ENCODE measurements at regions not wholly inside any gene's neighbourhood (a gene's known extent, or its start where the extent isn't known, plus 50 kb on each side); places are given as distances from the start of the nearest gene placed in this dataset.
"Not testable (repeated sequence)": the region's sequence is repeated elsewhere in the genome, so short reads cannot be mapped to it uniquely, and the experiment has no call there.

DNA sequence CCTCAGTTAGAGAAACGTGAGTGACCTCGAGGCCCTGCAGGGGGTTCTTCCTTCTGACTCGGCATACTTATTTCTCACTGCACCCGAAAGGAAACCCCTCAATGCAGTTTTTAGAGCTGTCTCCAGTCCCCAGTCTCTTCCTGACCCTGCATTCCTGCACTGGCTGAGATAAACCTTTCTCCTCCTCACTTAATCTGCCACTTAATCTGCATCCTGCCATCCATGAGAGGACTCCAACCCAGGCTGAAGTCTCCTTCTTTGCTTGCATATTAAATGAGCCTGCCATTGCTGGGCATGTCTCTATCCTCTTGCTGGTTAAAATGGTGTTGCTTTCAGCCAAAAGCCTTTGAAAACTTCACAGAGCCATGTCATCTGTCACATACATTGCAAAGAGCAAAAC, 125.6 kb upstream of the GATA6 start:
- no peak for DNase-seq (ENCODE audit: low spot score)

DNA sequence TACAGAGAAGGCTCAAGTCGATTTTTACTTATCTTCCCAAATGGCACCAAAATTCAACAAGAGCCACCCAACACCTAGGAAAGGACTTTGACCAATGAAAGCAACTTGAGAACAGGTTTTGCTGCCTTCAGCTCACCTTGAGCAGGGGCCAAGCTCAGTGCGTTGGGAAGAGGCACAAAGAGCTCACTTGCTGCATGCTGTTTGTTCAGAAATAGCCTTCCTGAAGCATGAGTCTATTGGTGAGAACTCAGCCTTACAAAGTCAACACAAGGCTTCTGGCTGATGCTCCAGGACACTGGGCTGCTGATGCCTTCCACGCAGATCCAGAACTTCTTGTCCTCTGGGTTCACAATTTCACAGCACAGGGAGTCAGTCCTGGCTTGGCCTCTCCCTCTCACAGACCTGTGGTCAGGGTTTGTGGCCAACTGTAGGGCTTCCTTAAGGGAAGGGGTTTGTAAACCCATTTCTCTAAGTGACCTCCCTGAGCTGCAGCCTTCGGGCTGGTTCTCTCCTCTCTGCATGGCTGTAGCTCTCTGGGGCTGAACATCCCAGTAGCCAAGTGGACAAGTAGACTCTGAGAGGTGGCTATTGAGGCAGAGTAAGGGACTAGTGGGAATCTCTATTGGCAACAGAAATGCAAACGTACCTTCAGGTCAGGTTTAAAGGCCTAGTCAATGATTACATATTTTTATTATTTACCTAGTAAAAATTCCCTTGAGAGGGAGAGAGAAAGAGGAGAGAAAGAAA, 124.7 kb upstream of the GATA6 start:
- DNase-seq (ENCODE audit: low spot score): no peak

DNA sequence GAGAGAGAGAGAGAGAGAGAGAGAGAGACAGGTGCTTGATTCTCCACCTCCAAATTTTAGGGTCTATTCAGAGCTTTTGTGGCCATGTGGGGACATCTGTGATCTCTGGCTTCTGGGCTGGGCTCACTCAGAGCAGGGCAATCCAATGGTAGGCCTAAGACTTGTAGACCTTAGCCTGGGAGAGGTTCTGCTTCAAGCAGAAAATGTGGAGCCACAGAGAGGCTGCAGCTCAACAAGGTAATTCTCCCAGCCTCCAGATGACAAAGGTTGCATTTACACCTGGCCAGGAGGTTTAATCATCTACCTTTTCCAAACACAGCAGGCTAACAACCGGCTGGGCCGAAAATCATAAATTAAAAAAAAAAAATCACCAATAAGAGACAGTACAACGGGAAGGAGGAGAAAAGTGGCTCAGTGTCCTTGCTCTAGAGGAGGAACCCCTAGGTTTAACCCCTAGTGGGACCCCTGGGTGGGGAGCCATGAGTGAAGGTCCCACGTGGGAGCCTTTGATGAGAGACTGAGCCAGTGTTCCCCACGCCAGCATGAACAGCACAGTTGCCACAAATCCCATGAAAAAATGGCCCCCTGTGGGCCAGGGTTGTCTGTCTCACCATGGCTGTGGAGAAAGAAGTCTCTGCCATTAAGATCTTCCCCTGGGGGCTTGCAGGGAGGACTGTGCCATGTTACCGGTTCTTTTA, 124.0 kb upstream of the GATA6 start:
- no peak for DNase-seq (ENCODE audit: low spot score)

DNA sequence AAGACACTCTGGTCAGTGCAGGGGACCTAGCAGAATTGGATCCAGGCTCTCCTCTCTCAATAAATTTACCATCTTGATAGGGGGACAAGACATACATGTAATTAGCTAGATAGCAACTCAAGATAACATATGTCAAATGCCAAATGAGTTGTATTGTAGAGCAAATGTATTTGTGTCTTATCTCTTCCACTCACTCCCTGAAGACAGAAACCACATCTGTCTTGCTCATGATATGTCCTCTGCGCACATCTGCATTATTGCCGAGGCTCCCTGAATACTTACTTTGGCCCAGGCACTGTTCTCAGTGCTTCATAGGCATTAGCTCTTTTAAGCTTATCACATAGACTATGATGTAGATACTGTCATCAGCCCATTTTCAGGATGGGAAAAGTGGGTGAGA, 122.9 kb upstream of the GATA6 start:
- DNase-seq (ENCODE audit: low spot score): no peak

DNA sequence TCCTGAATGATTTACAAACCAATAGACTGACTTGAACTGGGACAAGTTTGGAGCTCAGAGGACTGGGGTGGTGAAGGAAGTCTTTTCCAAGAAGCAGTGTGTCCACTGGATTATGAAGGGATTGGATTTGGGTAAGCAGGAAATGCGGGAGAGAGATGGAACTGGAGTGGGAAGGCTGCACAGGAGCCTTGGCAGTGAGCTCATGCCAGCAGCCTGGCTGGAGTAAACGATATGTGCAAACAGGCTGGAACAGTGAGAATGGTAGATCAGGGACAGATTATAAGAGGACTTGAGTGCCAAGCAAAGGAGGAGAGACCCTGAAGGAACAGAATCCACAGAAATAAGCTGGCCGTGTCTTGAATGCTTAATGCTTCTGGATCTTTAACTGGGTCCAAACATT, 121.9 kb upstream of the GATA6 start:
- DNase-seq (ENCODE audit: low spot score): no peak

GRCh38 chr18:22048221-22048620, 121.2 kb upstream of the GATA6 start:
- no peak for DNase-seq (ENCODE audit: low spot score)

DNA sequence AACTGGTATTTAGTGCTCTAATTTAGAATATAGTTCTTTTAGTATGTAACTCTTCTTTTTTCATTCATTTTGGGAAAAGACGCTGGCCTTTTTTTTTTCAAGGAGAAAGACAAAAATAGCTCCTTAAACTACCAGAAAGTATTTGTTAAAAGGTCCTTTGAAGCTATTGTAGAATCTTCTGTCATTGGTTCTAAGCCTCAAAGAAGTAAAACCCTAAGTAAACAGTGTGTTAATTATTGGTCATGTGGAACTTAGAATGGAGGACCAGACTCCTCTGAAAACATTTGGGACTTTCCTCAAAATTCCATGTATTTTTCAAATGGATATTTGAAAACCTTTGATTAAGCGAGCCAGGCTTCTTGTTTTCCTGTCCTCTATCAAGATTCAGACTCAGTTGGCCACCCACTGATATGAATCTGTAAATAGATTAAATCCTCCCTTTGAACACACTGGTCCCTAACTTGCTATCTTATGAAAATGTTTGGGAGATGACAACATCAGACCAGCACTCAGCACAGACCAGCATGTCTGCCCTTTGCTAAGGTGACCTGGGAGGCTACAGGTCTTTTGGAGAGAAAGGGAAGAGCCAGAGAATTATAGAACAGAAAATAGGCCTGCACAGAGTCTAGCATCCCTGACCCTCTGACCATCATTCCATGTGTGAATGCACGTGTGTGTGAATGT, 120.3 kb upstream of the GATA6 start:
- no peak for DNase-seq (ENCODE audit: low spot score)

- DNase-seq (ENCODE audit: low spot score): no peak
Observed at GRCh38 chr18:22052405-22053105, 116.8 kb upstream of the GATA6 start.

DNA sequence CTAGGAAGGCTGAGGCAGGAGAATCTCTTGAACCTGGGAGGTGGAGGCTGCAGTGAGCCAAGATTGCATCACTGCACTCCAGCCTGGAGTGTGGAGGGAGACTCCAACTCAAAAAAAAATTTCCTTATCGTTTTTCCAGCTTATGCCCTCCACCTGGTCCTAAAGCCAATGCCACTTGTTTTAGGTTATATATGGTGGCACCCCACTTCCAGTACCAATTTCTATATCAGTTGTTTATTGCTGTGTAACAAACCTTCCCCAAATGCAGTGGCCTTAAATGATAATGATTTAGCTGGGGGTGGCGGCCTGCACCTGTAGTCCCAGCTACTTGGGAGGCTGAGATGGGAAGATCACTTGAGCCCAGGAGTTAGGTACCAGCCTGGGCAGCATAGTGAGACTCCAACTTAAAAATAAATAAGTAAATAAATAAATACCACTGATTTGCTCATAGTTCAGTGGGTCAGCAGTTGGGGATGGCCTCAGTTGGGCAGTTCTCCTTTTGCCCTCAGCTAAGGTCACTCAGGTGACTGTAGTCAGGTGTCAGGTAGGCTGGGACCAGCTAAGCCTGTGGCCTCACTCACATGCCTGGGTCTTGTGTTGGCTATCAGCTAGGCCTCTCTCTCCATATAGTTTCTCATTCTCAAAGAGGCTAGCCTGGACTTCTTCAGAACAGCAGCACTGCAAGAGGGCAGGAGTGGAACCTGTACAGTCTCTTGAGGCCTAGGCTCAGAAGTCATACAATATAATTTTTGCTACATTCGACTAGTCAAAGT, 113.7 kb upstream of the GATA6 start:
- no peak for DNase-seq (ENCODE audit: low spot score)

DNA sequence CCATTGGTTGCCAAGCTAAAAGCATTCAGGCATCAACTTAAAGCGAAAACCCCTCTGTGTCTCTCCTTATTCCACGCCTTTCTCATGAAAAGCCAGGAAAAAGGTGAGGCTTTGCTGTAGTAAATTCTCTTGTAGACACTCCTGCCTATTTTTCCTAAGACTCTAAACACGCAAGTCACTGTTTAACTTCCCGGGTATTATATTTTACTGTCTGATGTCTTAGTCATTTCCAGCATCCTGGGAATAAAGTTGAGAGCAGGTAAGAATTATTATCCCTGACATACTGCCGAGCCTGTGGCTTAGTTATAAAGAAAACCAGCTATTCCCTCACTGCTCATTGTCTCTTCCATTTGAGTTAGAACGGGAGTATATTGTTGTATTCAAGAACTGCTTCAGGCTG, 112.4 kb upstream of the GATA6 start:
- no peak for DNase-seq (ENCODE audit: low spot score)

- no peak for DNase-seq (ENCODE audit: low spot score)
Observed at GRCh38 chr18:22057908-22058527, 111.4 kb upstream of the GATA6 start.

GRCh38 chr18:22060361-22060760, 109.0 kb upstream of the GATA6 start:
- DNase-seq (ENCODE audit: low spot score): no peak

- no peak for DNase-seq (ENCODE audit: low spot score)
Observed at GRCh38 chr18:22063102-22063501, 106.3 kb upstream of the GATA6 start.

DNA sequence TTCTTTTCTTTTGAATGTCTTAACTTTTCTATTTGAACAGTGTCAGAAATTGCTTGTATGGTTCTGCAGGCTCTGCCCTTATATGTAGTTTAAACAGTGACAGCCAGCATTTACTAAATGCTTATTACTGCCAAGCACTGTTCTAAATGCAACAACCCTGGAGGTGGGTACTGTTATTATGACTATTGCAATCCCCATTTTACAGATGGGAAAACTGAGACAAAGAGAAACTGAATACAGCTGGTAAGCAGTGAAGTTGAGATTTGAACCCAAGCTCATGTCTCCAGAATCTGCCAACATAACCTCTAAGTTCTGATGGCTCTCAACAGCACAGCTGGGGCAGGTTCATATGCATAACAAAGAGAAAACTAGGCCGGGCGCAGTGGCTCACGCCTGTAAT, 105.7 kb upstream of the GATA6 start:
- no peak for DNase-seq (ENCODE audit: low spot score)

DNA sequence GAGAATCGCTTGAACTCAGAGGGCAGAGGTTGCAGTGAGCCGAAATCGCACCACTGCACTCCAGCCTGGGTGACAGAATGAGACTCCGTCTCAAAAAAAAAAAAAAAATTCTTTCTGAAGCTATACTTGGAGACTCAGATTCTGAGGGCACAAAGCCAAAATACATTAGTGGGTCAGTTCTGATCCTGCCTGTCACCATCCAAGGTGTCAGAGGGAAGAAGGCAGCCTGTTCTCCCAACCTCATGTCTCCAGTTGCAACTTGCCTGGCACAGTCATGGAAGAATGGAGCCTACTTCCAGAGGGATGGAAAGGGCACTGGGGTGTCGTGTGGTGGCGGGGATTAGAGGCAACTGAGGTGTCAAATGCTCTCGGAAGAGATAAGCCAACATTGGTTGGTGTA, 104.8 kb upstream of the GATA6 start:
- no peak for DNase-seq (ENCODE audit: low spot score)

GRCh38 chr18:22065311-22065710, 104.1 kb upstream of the GATA6 start:
- no peak for DNase-seq (ENCODE audit: low spot score)

- DNase-seq (ENCODE audit: low spot score): no peak
Observed at GRCh38 chr18:22066083-22066485, 103.3 kb upstream of the GATA6 start.

DNA sequence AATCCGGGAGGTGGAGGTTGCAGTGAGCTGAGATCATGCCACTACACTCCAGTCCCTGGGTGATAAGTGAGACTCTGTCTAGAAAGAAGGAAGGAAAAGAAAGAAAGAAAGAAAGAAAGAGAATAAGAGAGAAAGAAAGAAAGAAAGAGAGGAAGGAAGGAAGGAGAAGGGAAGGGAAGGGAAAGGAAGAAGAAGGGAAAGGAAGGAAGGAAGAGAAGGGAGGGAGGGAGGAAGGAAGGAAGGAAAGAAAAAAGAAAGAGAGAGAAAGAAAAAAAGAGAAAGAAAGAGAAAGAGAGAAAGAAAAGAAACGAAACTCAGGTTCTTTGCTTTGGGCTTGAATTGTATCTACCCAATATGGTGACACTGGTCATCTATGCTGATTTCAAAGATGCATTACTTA, 102.3 kb upstream of the GATA6 start:
- DNase-seq (ENCODE audit: low spot score): no peak

DNA sequence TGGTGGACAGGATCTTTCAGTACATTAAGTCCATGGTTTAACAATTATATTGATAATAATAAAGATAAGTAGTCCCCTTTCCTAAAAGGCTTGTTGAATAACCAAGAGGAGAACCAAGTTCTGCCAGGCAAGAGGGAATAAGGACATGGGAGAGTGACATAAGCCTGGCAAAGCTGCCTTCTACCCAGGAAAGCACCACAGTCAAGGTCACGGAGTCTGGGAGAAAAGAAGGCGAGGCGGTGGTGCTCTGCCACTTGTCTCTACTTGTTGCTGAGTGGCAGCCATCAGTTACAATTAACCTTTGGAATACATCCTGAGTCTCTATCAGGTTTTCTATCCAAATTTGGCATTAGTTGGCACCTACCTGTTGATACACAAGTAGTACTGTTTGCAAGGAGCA, 101.7 kb upstream of the GATA6 start:
- no peak for DNase-seq (ENCODE audit: low spot score)

DNA sequence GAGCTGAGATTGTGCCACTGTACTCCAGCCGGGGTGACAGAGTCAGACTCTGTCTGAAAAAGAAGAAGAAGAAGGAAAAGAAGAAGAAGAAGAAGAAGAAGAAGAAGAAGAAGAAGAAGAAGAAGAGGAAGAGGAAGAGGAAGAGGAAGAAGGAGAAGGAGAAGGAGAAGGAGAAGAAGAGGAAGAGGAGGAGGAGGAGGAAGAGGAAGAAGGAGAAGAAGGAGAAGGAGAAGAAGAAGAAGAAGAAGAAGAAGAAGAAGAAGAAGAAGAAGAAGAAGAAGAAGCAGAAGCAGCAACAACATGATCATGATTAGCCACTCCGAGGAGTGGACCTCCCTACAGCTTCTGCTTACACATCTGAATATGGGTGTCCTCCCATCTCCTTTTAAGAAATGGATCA, 100.6 kb upstream of the GATA6 start:
- DNase-seq (ENCODE audit: low spot score): not testable (repeated sequence)

DNA sequence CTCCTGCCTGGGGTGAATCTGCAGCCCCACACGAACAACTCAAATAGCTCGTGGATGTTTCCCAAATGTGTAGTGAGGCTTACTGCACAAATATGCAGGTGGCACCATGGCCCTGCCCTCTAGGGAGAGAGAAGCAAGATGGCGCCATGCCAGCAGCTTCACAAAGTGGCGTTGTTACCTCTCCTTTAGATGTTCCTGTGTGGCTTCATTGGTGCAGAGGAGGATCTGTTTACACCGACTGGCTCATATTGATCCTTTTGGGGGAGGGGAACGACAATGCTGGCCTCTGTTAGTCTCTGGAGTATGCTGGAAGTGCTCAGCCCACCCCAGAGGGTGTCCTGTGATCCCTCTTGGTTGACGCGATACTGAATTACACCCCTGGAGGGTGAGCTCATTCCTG, 99.5 kb upstream of the GATA6 start:
- no peak for DNase-seq (ENCODE audit: low spot score)
